ENCODE measurements at regions not wholly inside any gene's neighbourhood (a gene's known extent, or its start where the extent isn't known, plus 50 kb on each side); places are given as distances from the start of the nearest gene placed in this dataset.

- Histone ChIP-seq H3K4me1 (replicated peaks; ENCODE audit: insufficient read depth) (no peaks in the 10 kb centered on the region), H3K79me2 (ENCODE audit: low read depth) (no peaks in the 10 kb centered on the region), H4K20me1 (ENCODE audit: insufficient read depth) (0 out of 2 replicates have a peak, but pooled peaks cover 4% of the 10 kb centered on the region), H3K36me3 (ENCODE audit: low read depth) (no peaks in the 10 kb centered on the region), H3K27me3 (ENCODE audit: insufficient read depth, low read depth) (no peaks in the 10 kb centered on the region), H3K9me2 (ENCODE audit: insufficient read depth) (no peaks in the 10 kb centered on the region), H2AFZ (no peak overlapping the region), H3K4me2 (no peak overlapping the region), H3F3A (ENCODE audit: insufficient read depth, low read depth) (no peaks in the 10 kb centered on the region), H3K4me3 (no peak overlapping the region), H3K9me3 (ENCODE audit: insufficient read depth, low read depth) (no peaks in the 10 kb centered on the region; the same call in 1 of the 2 replicates), H3K27ac (no peak overlapping the region)
- DNase-seq: no peak
- no TSS peak for BruUV-seq (replicated peaks)
- TF ChIP-seq EZH2 (IDR thresholded peaks at IDR 0.05; ENCODE audit: low read depth) (no peak), CTCF (conservative IDR thresholded peaks at IDR 0.05) (no peak)
- CTCF ChIA-PET: no interaction called here
- POLR2A ChIA-PET (ENCODE audit: unreplicated experiment): no interaction called here
- intact Hi-C loops (cut with micrococcal nuclease; ENCODE audit: unreplicated experiment): no loop called here
These were observed 350.1 kb downstream of the CHRM3 start for GRCh38 chr1:239736479-239736878.

- Histone ChIP-seq H3K4me3 (no peak overlapping the region), H3K36me3 (ENCODE audit: low read depth) (no peaks in the 10 kb centered on the region), H3K4me2 (no peak overlapping the region), H3F3A (ENCODE audit: insufficient read depth, low read depth) (no peaks in the 10 kb centered on the region), H3K9me3 (ENCODE audit: insufficient read depth, low read depth) (no peaks in the 10 kb centered on the region; the same call in 1 of the 2 replicates), H4K20me1 (ENCODE audit: insufficient read depth) (0 out of 2 replicates have a peak, but pooled peaks cover 4% of the 10 kb centered on the region), H3K79me2 (ENCODE audit: low read depth) (no peaks in the 10 kb centered on the region), H3K27me3 (ENCODE audit: insufficient read depth, low read depth) (no peaks in the 10 kb centered on the region), H2AFZ (no peak overlapping the region), H3K27ac (no peak overlapping the region), H3K4me1 (replicated peaks; ENCODE audit: insufficient read depth) (no peaks in the 10 kb centered on the region), H3K9me2 (ENCODE audit: insufficient read depth) (no peaks in the 10 kb centered on the region)
- ChIA-PET POLR2A (ENCODE audit: unreplicated experiment) (no interaction called here), CTCF (no interaction called here)
- no TSS peak for BruUV-seq (replicated peaks)
- intact Hi-C loops (cut with micrococcal nuclease; ENCODE audit: unreplicated experiment): no loop called here
- no peak for DNase-seq
- TF ChIP-seq EZH2 (IDR thresholded peaks at IDR 0.05; ENCODE audit: low read depth): no peak
- TF ChIP-seq CTCF (conservative IDR thresholded peaks at IDR 0.05): no peak
These were observed 352.3 kb upstream of the FMN2 start for GRCh38 chr1:239739375-239739774.

DNA sequence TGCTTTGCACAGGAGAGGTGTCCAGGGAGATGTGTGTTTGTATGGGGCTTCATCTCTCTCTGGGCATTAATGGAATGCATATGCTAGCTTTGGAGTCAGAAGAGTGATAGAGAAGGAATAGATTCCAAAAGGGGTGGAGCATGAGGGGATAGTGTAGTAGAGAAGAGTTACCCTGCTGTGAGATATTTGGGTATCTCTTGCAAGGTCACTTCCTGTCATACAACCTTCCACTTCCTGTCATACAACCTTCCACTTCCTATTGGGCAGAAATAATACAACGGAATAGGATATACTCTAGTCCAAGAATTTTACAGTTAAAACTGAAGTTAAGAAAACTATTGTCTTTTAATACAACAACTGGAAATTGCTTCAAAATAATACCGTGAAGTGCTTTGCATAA, 351.8 kb upstream of the FMN2 start:
- Histone ChIP-seq H3K4me3 (no peak overlapping the region), H3K9me2 (ENCODE audit: insufficient read depth) (no peaks in the 10 kb centered on the region), H3K27ac (no peak overlapping the region), H3K79me2 (ENCODE audit: low read depth) (no peaks in the 10 kb centered on the region), H3K4me2 (no peak overlapping the region), H3K9me3 (ENCODE audit: insufficient read depth, low read depth) (no peaks in the 10 kb centered on the region; the same call in 1 of the 2 replicates), H3K4me1 (replicated peaks; ENCODE audit: insufficient read depth) (no peaks in the 10 kb centered on the region), H3K36me3 (ENCODE audit: low read depth) (no peaks in the 10 kb centered on the region), H3K27me3 (ENCODE audit: insufficient read depth, low read depth) (no peaks in the 10 kb centered on the region), H4K20me1 (ENCODE audit: insufficient read depth) (0 out of 2 replicates have a peak, but pooled peaks cover 2% of the 10 kb centered on the region), H2AFZ (no peak overlapping the region), H3F3A (ENCODE audit: insufficient read depth, low read depth) (no peaks in the 10 kb centered on the region)
- BruUV-seq (replicated peaks): no TSS peak
- intact Hi-C loops (cut with micrococcal nuclease; ENCODE audit: unreplicated experiment): no loop called here
- CTCF ChIA-PET: no interaction called here
- no peak for TF ChIP-seq CTCF (conservative IDR thresholded peaks at IDR 0.05)
- TF ChIP-seq EZH2 (IDR thresholded peaks at IDR 0.05; ENCODE audit: low read depth): no peak
- no peak for DNase-seq
- POLR2A ChIA-PET (ENCODE audit: unreplicated experiment): no interaction called here

Data from PC-9 (cell line).